H1 (cell line): ENCODE measurements at regions not wholly inside any gene's neighbourhood (a gene's known extent, or its start where the extent isn't known, plus 50 kb on each side); places are given as distances from the start of the nearest gene placed in this dataset.

ENCODE experiments used
- CTCF ChIA-PET: fragments of 300-600 bp; sonication (Branson Sonifier 250); formaldehyde crosslinking; loops from one replicate; lab custom pipeline; 2021; ENCODE audit not compliant: partially characterized antibody; lab: Charles Lee
- POLR2A ChIA-PET: fragments of 300-600 bp; sonication (Branson Sonifier 250); formaldehyde crosslinking; loops from one replicate; lab custom pipeline; 2021; ENCODE audit warnings: inconsistent platforms; ENCODE audit not compliant: partially characterized antibody; lab: Charles Lee
- DNase-seq, 2 experiments: peaks; one replicate each; pipeline versions ENCODE4 v3.0.0 to v3.0.0-alpha.2; 2010 to 2022; ENCODE audit warnings: low spot score in 2 of 2, low read depth in 1 of 2, mixed read lengths in 1 of 2
- FAIRE-seq: peaks from 2 replicates; lab custom pipeline; 2011; peaks lifted over from hg19 to GRCh38; lab: Jason Lieb, UNC
- H2AFZ ChIP-seq: 2 replicates; pipeline ENCODE4 v1.8.1; 2012; ENCODE audit warnings: low read length, inconsistent platforms
- H2AK5ac ChIP-seq: 2 replicates; pipeline ENCODE4 v1.6.1; 2013; ENCODE audit warnings: low read depth, low read length
- H2BK120ac ChIP-seq: replicated peaks from 2 replicates; pipeline ENCODE3; 2013; ENCODE audit warnings: low read depth, low read length, inconsistent platforms
- H2BK12ac ChIP-seq: 2 replicates; pipeline ENCODE4 v1.6.1; 2013; ENCODE audit warnings: low read depth, low read length
- H2BK15ac ChIP-seq: 2 replicates; pipeline ENCODE4 v1.6.1; 2013; ENCODE audit warnings: low read length
- H2BK20ac ChIP-seq: 2 replicates; pipeline ENCODE4 v1.6.1; 2013; ENCODE audit warnings: low read length
- H2BK5ac ChIP-seq: 2 replicates; pipeline ENCODE4 v1.6.1; 2013; ENCODE audit warnings: low read depth, low read length
- H3K14ac ChIP-seq: 2 replicates; pipeline ENCODE4 v1.6.1; 2013; ENCODE audit warnings: inconsistent platforms; ENCODE audit not compliant: insufficient read length
- H3K18ac ChIP-seq: 2 replicates; pipeline ENCODE4 v1.6.1; 2013; ENCODE audit warnings: low read length; ENCODE audit errors: extremely low read depth
- H3K23ac ChIP-seq: 2 replicates; pipeline ENCODE4 v1.6.1; 2013; ENCODE audit warnings: inconsistent platforms; ENCODE audit not compliant: insufficient read length
- H3K23me2 ChIP-seq: 2 replicates; pipeline ENCODE4 v1.6.1; 2013; ENCODE audit warnings: low read depth, low read length
- H3K27ac ChIP-seq: 2 replicates; pipeline ENCODE4 v1.6.1; 2011; ENCODE audit warnings: low read depth, low read length, inconsistent platforms
- H3K27me3 ChIP-seq, 4 experiments: replicated peaks in 1 of 4; 1 replicate in 1 of 4; 2 replicates in 3 of 4; pipeline versions ENCODE4 v1.6.1 to v1.8.1; 2011 to 2013; ENCODE audit warnings: low read length in 3 of 4, mild to moderate bottlenecking in 3 of 4, inconsistent platforms in 2 of 4, mixed read lengths in 2 of 4, moderate library complexity in 1 of 4; ENCODE audit not compliant: control insufficient read depth in 3 of 4, insufficient read depth in 3 of 4; ENCODE audit errors: extremely low read depth in 1 of 4
- H3K36me3 ChIP-seq, 4 experiments: 2 replicates each; pipeline versions ENCODE4 v1.6.1 to v1.8.1; 2011 to 2013; ENCODE audit warnings: mild to moderate bottlenecking in 4 of 4, low read length in 3 of 4, moderate library complexity in 2 of 4, control low read depth in 1 of 4, inconsistent platforms in 1 of 4; ENCODE audit not compliant: insufficient read depth in 4 of 4, control insufficient read depth in 2 of 4
- H3K4ac ChIP-seq: replicated peaks from 2 replicates; pipeline ENCODE3; 2013; ENCODE audit warnings: low read length, low read depth, mixed read lengths, inconsistent platforms; ENCODE audit not compliant: insufficient read length
- H3K4me1 ChIP-seq, 4 experiments: replicated peaks in 1 of 4; 1 replicate in 1 of 4; 2 replicates in 3 of 4; pipeline versions ENCODE4 v1.6.1 to v1.8.1; 2011 to 2013; ENCODE audit warnings: low read length in 3 of 4, inconsistent platforms in 2 of 4, mixed read lengths in 1 of 4; ENCODE audit not compliant: insufficient read depth in 4 of 4, control insufficient read depth in 3 of 4
- H3K4me2 ChIP-seq, 2 experiments: 2 replicates each; pipeline versions ENCODE4 v1.6.1 to v1.8.1; 2011 to 2013; ENCODE audit warnings: low read depth in 2 of 2, low read length in 2 of 2, control low read depth in 1 of 2, inconsistent platforms in 1 of 2, mild to moderate bottlenecking in 1 of 2; ENCODE audit not compliant: insufficient read depth in 1 of 2
- H3K4me3 ChIP-seq, 4 experiments: fragments of 200-600, 300-600 bp in 1 of 4; sonication (generic), shearing (Covaris generic), sonication (Bioruptor Twin) in 1 of 4; 2 replicates each; pipeline versions ENCODE4 v1.5.1 to v1.8.1; 2011 to 2016; ENCODE audit warnings: low read length in 4 of 4, low read depth in 3 of 4, control low read depth in 2 of 4, inconsistent platforms in 2 of 4, mild to moderate bottlenecking in 2 of 4, mixed read lengths in 1 of 4, moderate library complexity in 1 of 4; ENCODE audit not compliant: insufficient read depth in 2 of 4; ENCODE audit errors: extremely low read depth in 1 of 4
- H3K56ac ChIP-seq: replicated peaks from 2 replicates; pipeline ENCODE3; 2013; ENCODE audit warnings: low read depth, mild to moderate bottlenecking, mixed read lengths, low read length, inconsistent platforms; ENCODE audit not compliant: insufficient read length
- H3K79me1 ChIP-seq: 2 replicates; pipeline ENCODE4 v1.6.1; 2013; ENCODE audit warnings: low read depth, low read length, control low read depth
- H3K79me2 ChIP-seq, 2 experiments: 2 replicates each; pipeline versions ENCODE4 v1.6.1 to v1.8.1; 2012 to 2013; ENCODE audit warnings: low read length in 2 of 2, mild to moderate bottlenecking in 2 of 2, inconsistent platforms in 1 of 2; ENCODE audit not compliant: insufficient read depth in 2 of 2, control insufficient read depth in 1 of 2
- H3K9ac ChIP-seq, 4 experiments: replicated peaks in 1 of 4; 1 replicate in 1 of 4; 2 replicates in 3 of 4; pipeline versions ENCODE4 v1.6.1 to v1.8.1; 2011 to 2013; ENCODE audit warnings: low read depth in 3 of 4, low read length in 3 of 4, control low read depth in 2 of 4, mild to moderate bottlenecking in 2 of 4, moderate library complexity in 2 of 4, inconsistent platforms in 1 of 4; ENCODE audit errors: extremely low read depth in 1 of 4
- H3K9me3 ChIP-seq, 2 experiments: 2 replicates each; pipeline versions ENCODE4 v1.6.1 to v1.8.1; 2012 to 2013; ENCODE audit warnings: mild to moderate bottlenecking in 2 of 2, moderate library complexity in 2 of 2, control low read depth in 1 of 2, inconsistent platforms in 1 of 2, low read depth in 1 of 2, low read length in 1 of 2, mixed read lengths in 1 of 2; ENCODE audit not compliant: insufficient read depth in 2 of 2
- H4K20me1 ChIP-seq, 2 experiments: replicated peaks in 1 of 2; 2 replicates each; pipeline versions ENCODE3 to v1.8.1; 2011 to 2013; ENCODE audit warnings: inconsistent platforms in 2 of 2, low read length in 2 of 2, mild to moderate bottlenecking in 1 of 2; ENCODE audit not compliant: insufficient read depth in 2 of 2, control insufficient read depth in 1 of 2
- H4K5ac ChIP-seq: 2 replicates; pipeline ENCODE4 v1.6.1; 2013; ENCODE audit warnings: low read length, low read depth, mixed read lengths, inconsistent platforms; ENCODE audit not compliant: insufficient read length
- H4K8ac ChIP-seq: 2 replicates; pipeline ENCODE4 v1.8.0; 2013; ENCODE audit warnings: mild to moderate bottlenecking, moderate library complexity, low read length, inconsistent platforms; ENCODE audit not compliant: insufficient read depth; ENCODE audit errors: extremely low read depth
- H4K91ac ChIP-seq: replicated peaks from 2 replicates; pipeline ENCODE3; 2013; ENCODE audit warnings: low read length, mixed read lengths, inconsistent platforms; ENCODE audit not compliant: insufficient read length
- HDAC6 ChIP-seq: IDR thresholded peaks from one replicate; pipeline ENCODE4 v1.7.1; 2012; ENCODE audit warnings: low read depth, mild to moderate bottlenecking, inconsistent platforms, low read length, moderate library complexity
- JUND ChIP-seq: IDR thresholded peaks from 2 replicates; pipeline ENCODE4 v1.6.1; 2011; ENCODE audit warnings: mild to moderate bottlenecking, improper control_type of control experiment, low read length
- MAFK ChIP-seq: IDR thresholded peaks from 2 replicates; pipeline ENCODE4 v1.6.1; 2012; ENCODE audit warnings: low read depth, mild to moderate bottlenecking, improper control_type of control experiment, low read length
- NANOG ChIP-seq: IDR thresholded peaks from 2 replicates; pipeline ENCODE4 v1.6.1; 2011; ENCODE audit warnings: low read length, low read depth, mild to moderate bottlenecking, inconsistent platforms; ENCODE audit not compliant: insufficient read depth, poor library complexity, severe bottlenecking
- RFX5 ChIP-seq: IDR thresholded peaks from 2 replicates; pipeline ENCODE4 v1.6.1; 2011; ENCODE audit warnings: low read depth, low read length, improper control_type of control experiment, borderline replicate concordance
- SIN3A ChIP-seq, 2 experiments: IDR thresholded peaks in 1 of 2; conservative IDR thresholded peaks in 1 of 2; 2 replicates each; pipeline ENCODE4 v1.6.1; 2011 to 2012; ENCODE audit warnings: low read length in 2 of 2, improper control_type of control experiment in 1 of 2, low read depth in 1 of 2, mild to moderate bottlenecking in 1 of 2
- SRF ChIP-seq: IDR thresholded peaks from 2 replicates; pipeline ENCODE4 v1.6.1; 2011; ENCODE audit warnings: mild to moderate bottlenecking, low read depth, low read length, moderate library complexity
- TAF7 ChIP-seq: optimal IDR thresholded peaks from 2 replicates; pipeline ENCODE3; 2011; ENCODE audit warnings: low read depth, mild to moderate bottlenecking, inconsistent platforms, low read length, moderate library complexity, borderline replicate concordance
- WGBS, 2 experiments: shearing (Covaris generic) in 1 of 2; methylation state at CpG; one replicate each; pipeline versions ENCODE4 v1.1.6 to v1.1.7; 2013 to 2015; ENCODE audit warnings: low lambda C conversion rate in 2 of 2, mixed read lengths in 2 of 2, inconsistent platforms in 1 of 2, low coverage in 1 of 2, missing lambda C conversion rate in 1 of 2; ENCODE audit not compliant: insufficient replicate concordance in 2 of 2, insufficient coverage in 1 of 2, insufficient read length in 1 of 2; ENCODE audit errors: extremely low coverage in 1 of 2, missing lambda C conversion rate in 1 of 2; 5-methylcytosine and 5-hydroxymethylcytosine counted together
- TF ChIP-seq, protein P1 (sequence below), 3 experiments: IDR thresholded peaks; 1 replicate in 2 of 3; 2 replicates in 1 of 3; pipeline versions ENCODE4 v1.5.1 to v1.6.1; 2011; ENCODE audit warnings: low read length in 3 of 3, mild to moderate bottlenecking in 3 of 3, inconsistent platforms in 2 of 3, low read depth in 1 of 3, moderate library complexity in 1 of 3; ENCODE audit not compliant: insufficient read depth in 1 of 3; ENCODE audit errors: control extremely low read depth in 1 of 3
- TF ChIP-seq, protein P2 (sequence below): IDR thresholded peaks from 2 replicates; pipeline ENCODE4 v1.6.1; 2011; ENCODE audit warnings: low read length, improper control_type of control experiment

DNA sequence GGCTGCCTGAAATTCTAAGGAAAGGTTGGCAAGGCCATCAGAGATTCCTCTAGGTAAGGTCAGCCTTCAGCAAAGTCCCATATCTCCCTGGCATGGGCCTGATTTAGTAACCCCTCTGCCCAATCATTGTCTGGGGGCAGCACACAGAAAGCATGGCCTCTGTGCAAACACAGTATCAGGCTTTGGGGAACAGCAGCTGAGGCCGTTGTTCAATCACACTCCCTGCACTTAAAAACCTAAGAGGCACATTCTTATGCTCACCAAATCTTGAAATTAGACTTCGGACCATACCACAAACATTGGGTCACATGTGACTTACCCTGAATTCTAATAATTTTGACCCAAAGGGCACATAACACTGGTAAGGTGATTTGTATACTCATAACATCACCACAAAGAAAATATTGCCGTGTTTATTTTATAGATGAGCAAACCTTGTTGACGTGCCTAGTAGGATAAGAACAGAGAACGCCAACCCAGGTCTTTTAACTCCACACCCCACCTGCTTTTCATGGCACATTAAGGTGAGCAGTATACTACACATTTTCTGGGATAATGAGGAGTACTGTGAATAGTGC is 212.7 kb downstream of the HNMT start:
- no peak overlapping the region for H2BK120ac ChIP-seq
- no peak overlapping the region for H3K9ac ChIP-seq
- no peak overlapping the region for H3K23ac ChIP-seq
- H3K79me1 ChIP-seq: no peaks in the 10 kb centered on the region
- H3K4me2 ChIP-seq: no peak overlapping the region
- H3K27ac ChIP-seq: no peak overlapping the region
- no peak overlapping the region for H2BK12ac ChIP-seq
- FAIRE-seq (no peak), DNase-seq (no peak)
- H2BK15ac ChIP-seq: no peak overlapping the region
- H3K27me3 ChIP-seq: no peaks in the 10 kb centered on the region
- H2AK5ac ChIP-seq: no peak overlapping the region
- H4K8ac ChIP-seq: no peak overlapping the region
- H4K91ac ChIP-seq: no peak overlapping the region
- CTCF ChIA-PET: no interaction called here
- no peak overlapping the region for H3K56ac ChIP-seq
- H4K20me1 ChIP-seq: no peaks in the 10 kb centered on the region
- H3K4ac ChIP-seq: no peak overlapping the region
- H4K5ac ChIP-seq: no peak overlapping the region
- no peaks in the 10 kb centered on the region for H3K79me2 ChIP-seq
- no peak overlapping the region for H2AFZ ChIP-seq
- no peaks in the 10 kb centered on the region for H3K23me2 ChIP-seq
- H3K18ac ChIP-seq: no peak overlapping the region
- 90% methylated on average over 5 of the region's 5 CpGs; no CpG with 5 or more reads in 1 of the 2 experiments for WGBS, 2 experiments
- POLR2A ChIA-PET: no interaction called here
- H3K4me1 ChIP-seq: no peaks in the 10 kb centered on the region; a peak in 1 of 7 replicates
- H2BK20ac ChIP-seq: no peak overlapping the region
- no peaks in the 10 kb centered on the region for H3K36me3 ChIP-seq
- H3K4me3 ChIP-seq: no peak overlapping the region
- H3K9me3 ChIP-seq: no peaks in the 10 kb centered on the region
- H3K14ac ChIP-seq: no peak overlapping the region
- no peak for TF ChIP-seq MAFK
- TF ChIP-seq TAF7: no peak
- TF ChIP-seq, protein P1, sequence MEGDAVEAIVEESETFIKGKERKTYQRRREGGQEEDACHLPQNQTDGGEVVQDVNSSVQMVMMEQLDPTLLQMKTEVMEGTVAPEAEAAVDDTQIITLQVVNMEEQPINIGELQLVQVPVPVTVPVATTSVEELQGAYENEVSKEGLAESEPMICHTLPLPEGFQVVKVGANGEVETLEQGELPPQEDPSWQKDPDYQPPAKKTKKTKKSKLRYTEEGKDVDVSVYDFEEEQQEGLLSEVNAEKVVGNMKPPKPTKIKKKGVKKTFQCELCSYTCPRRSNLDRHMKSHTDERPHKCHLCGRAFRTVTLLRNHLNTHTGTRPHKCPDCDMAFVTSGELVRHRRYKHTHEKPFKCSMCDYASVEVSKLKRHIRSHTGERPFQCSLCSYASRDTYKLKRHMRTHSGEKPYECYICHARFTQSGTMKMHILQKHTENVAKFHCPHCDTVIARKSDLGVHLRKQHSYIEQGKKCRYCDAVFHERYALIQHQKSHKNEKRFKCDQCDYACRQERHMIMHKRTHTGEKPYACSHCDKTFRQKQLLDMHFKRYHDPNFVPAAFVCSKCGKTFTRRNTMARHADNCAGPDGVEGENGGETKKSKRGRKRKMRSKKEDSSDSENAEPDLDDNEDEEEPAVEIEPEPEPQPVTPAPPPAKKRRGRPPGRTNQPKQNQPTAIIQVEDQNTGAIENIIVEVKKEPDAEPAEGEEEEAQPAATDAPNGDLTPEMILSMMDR (IDR thresholded peaks at IDR 0.05; ENCODE audit: control extremely low read depth in 1 of 3, insufficient read depth in 1 of 3, low read depth in 1 of 3, low read length in 3 of 3): no peak
- no peak for TF ChIP-seq NANOG
- no peak for TF ChIP-seq SRF
- no peak for TF ChIP-seq RFX5
- TF ChIP-seq, protein P2, sequence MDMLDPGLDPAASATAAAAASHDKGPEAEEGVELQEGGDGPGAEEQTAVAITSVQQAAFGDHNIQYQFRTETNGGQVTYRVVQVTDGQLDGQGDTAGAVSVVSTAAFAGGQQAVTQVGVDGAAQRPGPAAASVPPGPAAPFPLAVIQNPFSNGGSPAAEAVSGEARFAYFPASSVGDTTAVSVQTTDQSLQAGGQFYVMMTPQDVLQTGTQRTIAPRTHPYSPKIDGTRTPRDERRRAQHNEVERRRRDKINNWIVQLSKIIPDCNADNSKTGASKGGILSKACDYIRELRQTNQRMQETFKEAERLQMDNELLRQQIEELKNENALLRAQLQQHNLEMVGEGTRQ: no peak
- no peak for TF ChIP-seq JUND
- TF ChIP-seq SIN3A (conservative IDR thresholded peaks at IDR 0.05 in 1 of 2, IDR thresholded peaks at IDR 0.05 in 1 of 2; ENCODE audit: low read depth in 1 of 2, low read length in 2 of 2): no peak
- TF ChIP-seq HDAC6: no peak
- H2BK5ac ChIP-seq: no peak overlapping the region
